Globus pallidus (tissue), 1 donor: ENCODE measurements at regions not wholly inside any gene's neighbourhood (a gene's known extent, or its start where the extent isn't known, plus 50 kb on each side); places are given as distances from the start of the nearest gene placed in this dataset.

ENCODE experiments used
- DNase-seq: peaks from one replicate; pipeline ENCODE4 v3.0.0-alpha.2; 2015; ENCODE audit warnings: low spot score

DNA sequence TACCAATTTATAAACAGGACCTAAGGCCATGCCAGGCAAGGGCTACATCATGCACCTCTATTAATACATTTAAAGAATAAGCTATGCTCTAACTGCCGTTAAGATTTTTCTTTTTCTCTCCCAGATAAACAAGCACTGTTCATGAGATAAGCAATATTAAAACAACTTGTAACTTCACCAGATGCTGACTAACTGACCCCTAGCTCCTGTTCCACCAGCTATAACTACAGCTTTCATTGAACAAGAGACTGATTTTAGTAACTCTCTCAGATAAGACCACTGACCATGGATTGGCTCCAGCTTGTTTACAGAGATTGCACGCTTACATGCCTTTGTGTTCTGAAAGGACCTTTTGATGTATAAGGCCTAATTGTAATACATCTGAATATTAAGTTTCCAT lies 540.7 kb upstream of the NECTIN3 start:
- no peak for DNase-seq

DNA sequence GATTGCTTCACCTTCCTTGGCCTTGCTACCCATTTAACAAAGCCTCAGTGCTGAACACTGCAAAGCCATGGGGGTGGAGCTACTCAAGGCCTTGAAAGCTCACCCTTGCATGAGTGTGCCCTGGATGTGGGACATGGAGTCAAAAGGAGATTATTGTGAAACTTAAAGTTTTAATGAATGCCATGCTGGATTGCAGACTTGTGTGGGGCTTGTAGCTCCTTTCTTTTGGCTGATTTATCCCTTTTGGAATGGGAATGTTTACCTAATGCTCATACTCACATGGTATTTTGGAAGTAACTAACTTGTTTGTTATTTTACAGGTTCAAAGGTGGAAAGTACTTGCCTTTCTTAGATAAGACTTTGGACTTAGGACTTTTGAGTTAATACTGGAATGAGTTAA lies 538.5 kb upstream of the NECTIN3 start:
- DNase-seq: no peak

DNA sequence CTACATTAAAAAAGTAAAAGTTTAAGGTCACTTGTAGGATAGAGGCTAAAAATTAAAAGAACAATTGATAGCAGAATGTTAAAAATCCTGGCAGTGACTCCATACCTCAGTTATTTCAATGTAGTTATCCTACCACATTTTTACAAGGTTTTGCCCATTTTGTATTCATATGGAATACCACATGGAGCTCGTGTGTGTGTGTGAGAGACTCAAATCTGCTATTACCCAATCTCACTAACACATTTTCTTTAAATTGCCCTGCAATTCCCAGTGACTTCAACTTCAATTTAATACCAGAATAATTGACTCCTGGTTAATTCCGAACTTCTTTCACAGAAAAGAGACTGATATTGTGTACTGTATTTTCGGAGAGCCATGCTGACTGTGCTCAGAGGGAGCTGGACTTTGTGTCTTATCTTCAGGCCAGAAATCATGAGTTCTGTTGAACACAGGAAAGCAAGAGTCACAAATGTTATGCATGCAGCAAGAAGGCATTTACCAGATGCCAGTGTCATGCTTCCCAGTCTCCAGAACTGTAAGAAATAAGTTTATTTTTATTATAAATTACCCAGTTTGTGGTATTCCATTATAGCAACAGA lies 529.0 kb upstream of the NECTIN3 start:
- DNase-seq: no peak

DNA sequence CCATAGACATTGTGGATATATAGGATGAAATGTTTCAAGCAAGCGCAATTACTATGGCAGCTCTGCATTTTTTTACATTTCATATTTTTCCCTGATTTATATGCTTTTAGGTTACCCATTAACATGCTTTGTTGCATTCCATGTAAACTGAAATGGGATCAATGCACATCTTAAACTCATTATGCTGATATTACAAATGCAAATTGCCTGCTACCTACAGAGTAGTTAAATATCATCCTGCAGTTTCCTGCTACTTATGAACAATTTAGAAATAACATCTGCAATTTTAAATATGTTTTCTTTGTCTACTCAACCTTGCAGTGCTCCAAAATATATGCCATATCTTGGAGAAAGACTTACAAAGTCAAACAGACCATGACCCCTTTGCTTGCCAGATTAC lies 526.9 kb upstream of the NECTIN3 start:
- no peak for DNase-seq

DNA sequence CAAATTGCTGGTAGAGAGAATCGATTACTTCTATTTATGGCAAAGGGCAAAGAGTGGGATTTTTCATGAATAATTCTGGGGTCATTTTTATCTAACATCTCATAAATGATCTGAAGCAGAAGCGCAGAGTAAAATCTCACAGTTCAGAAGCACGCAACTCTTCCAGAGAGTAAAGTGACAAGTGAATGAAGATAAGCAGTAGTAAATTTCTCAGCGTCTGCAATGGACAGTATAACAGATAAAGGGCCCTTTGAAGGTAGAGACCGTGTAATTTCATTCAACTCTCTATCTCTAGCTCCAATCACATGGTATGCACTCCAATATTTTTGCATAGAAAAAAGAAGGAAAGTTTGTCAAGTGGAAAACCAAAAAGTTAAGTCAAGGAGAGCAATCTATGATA lies 521.1 kb upstream of the NECTIN3 start:
- DNase-seq: no peak

DNA sequence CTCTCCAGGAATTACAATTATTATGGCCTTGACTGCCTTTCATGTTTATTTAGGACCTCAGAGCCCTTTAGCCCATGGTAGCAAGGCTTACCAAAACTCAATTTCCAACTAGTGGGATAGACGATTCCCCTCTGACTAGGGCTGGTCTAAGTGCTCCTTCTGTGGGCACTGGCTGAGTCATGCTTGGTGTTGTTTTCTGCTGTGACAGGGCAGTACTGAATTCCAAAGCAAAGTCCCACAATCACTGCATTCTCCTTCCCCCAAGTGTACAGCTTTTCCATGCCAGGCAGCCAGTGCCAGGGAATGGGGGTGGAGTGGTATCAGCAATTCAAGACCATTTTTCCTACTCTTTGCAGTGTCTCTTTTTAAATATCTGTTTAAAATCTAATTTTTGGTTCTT lies 509.0 kb upstream of the NECTIN3 start:
- DNase-seq: no peak

DNA sequence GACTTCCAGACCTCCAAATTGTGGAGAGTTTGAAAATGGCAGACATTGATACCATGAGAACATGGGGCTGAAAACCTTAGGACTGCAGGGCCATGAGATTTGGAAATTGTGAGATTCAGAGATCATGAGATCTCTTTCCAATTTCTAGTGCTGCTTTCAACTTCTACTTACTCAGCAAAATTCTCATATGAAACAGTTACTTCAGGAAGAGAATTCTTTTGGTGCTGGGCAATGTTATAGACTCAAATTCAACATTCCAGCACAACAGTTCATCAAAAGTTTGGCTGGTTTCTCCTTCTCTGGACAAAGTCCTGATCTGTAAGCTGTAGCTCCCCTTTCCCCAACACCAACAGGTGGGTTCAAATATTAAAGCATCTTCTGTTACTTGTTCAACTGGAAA lies 506.9 kb upstream of the NECTIN3 start:
- no peak for DNase-seq

DNA sequence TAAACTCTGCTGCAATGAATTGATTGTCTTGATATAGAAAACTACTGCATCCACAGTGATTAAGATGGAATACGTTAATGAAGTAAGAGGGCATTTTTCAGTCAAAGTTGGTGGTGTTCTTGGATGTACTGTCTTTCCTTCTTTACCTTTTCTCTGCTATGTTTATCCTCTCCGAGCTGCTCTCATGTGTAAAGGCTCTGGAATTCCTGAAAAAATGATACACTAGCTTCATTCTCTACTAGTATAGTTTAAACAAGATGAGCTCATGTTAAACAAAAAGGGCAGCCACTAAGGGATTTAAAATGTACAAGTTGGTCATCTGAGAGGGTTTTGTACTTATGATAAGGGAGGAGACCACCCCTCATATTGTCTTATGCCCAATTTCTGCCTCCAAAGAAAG lies 504.6 kb upstream of the NECTIN3 start:
- no peak for DNase-seq

DNA sequence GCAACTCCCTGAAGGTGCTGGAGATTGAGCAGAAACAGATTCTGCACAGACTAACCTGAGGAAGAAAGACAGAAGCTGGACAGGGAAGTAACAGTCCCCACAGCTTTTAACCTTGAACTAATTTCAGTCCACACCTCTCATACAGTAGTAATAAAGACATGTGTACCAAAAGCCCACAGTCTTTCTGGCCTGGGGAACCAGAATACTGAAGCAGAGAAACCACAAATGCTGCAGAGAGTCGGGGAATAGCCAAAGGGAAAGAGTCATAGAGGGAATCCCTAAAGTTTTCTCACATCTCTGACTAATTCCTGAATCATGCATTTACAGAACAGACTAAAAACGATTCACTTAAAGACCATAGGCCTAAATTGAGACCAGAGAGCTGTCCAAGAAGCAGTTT lies 503.4 kb upstream of the NECTIN3 start:
- DNase-seq: no peak

DNA sequence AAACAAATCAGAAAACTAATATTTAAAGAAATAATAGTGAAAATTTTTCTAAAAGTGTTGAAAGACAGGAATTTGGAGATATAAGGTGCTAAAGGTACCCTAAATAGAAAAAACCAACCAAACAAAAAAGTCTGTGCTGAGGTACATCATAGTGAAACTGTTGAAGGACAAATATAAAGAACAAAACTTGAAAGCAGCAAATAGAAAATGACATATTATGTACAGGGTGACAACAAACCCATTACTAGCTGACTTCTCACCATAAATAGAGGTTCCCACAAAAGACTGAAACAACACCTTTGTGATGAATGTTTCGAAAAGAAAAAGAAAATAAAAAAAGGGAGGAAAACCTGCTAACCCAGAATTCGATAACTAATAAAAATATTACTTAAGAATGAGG lies 502.5 kb upstream of the NECTIN3 start:
- DNase-seq: no peak

DNA sequence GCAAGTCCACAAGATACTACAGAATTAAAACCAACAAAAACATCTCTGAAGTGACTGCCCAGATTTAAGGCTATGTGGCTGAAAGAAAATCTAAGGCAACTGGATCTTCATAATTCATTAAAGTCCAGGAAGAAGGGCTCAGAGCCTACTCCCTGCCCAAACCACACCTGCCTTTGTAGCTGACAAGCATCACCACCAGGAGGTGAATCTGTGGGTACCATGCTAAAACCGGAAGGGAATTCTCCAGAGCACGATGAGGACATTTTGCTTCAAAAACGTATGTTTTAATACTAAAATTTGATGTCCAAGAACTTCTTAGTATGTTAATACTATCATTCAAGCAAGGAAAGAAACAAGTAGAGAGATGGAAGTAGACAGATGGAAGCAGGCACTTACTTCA lies 495.9 kb upstream of the NECTIN3 start:
- no peak for DNase-seq

DNA sequence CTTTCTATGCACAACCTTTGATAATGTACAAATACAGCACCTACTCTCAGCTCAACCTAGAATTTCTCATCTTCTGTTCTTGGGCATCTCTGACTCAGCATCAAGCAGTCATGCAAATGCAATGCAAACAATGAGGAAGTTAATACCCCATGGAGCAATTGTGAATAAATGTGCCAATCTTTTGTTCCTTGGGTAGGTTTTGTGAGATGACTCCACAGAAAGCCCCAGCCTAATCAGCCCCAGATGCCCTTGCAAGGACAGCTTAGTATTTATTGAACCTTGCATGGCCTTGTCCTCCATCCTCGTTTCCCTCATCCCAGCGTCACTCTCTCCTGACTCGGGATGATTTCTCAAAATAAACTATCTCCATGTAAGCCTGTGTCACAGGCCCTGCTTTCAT lies 494.7 kb upstream of the NECTIN3 start:
- no peak for DNase-seq

DNA sequence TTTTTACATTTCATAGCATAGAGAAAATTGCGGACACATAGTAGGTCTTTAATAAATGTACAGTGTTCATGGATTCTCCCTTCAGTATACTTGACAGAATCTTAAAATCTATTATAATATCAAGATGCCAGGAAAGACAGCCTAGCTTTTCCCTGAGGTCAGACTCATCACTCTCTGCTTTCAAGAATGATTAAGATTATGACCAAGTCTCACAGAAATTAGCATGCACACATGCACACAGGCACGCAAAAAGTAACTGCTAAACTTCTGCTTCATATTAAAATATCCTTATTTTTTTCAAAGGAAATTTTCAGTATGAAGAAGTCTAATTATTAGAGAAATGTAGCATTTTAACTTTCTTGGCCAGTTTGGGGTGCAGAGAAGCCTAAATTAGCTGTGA lies 493.8 kb upstream of the NECTIN3 start:
- no peak for DNase-seq

DNA sequence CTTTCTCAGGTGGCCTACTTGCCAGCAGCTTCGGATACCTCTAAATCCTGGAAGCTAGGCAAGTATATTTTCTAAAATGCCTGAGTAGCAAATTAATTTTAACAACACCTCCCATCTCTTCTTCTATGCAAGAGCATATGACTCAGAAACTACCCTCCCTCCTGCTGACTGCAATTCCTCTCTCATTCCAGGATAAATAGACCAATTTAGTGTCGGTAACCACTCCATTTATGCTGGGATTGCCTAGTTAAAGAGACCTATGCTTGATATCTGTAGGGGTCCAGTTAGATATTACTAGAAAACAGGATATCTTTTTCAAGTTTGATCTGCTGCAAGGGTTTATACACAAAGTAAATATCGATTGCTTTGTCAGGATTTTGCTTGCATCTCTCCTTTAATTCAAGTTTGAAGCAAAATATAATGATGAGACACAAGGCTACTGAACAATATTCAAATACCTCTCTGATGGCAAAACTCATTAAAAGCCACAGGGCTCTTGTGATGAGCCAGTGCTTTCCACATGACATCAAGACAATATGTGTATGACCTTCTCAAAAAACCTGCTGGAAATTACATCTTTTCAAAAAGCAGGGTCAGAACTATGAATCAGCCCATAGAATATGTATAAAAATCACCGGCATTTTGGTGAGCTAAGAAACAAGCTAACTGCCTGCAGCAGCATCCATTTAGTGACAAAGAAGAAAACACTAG lies 491.6 kb upstream of the NECTIN3 start:
- no peak for DNase-seq

DNA sequence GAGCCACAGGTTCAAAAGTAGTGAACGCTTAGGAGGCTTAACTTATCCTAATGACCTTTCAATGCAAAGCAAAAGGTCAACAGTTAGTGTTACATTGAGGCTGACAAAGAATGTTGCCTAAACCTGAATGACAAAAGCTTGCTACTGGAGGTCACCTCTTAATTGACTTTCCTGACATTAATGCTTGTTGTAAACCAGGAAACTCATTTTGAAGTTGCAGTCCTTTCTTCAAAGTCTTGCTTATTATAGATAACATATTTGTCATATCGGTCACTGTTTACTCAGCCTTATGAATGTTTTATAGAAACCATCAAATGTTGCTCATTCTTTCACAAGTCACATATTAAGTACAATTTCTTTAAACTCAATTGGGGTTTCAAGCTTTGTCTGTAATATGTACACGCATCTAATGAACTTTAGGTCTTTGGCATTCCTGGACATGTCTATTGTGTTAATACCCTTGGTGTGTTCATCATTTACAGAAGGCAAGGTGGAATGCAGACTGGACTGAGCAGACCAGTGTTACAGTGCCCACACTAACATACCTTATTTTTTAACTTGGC lies 488.2 kb upstream of the NECTIN3 start:
- DNase-seq: no peak

DNA sequence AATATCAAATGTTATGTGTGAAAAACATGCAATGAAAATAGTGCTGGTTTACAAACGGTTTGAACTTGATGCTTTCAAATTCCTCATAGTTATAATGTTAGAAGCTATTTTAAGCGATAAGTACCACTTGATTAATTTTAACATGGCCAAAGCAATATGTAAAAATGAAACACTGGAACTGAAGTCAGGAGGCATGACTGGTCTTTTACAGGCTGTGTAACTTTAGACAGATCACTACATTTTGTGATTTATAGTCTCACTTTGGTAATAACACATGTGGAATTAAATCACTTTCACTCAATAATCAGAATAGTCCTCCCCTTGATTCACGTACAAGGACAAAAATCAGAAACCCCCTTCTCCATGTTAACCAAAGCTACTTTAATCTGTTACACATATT lies 482.7 kb upstream of the NECTIN3 start:
- DNase-seq: no peak

DNA sequence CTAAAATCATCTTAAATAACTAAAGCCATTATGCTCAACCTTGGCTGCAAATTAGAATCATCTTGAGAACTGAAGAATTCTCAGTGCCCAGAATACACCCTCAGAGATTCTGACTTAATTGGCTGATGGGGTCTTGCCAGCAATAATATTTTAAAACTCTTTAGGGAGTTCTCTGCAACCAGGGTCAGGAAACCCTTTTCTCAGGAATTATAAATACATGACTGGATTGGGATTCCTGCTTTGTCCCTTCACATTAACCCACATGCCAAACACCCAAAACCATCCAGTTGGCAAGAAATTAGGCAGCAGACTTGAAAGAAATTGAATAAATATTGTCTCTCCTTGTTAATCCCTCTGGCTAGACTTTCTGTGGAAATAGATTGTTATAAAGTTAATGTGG lies 482.3 kb upstream of the NECTIN3 start:
- no peak for DNase-seq

DNA sequence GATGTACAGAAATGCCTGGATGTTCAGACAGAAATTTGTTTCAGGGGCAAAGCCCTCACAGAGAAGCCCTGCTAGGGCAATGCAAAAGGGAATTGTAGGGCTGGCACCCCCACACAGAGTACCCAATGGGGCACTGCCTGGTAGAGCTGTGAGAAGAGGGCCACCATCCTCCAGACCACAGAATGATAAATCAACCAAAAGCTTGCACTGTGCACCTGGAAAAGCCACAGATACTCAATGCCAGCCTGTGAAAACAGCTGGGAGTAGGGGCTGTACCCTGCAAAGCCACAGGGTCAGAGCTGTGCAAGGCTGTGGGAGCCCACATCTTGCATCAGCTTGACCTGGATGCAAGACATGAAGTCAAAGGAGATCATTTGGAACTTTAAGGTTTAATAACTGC lies 477.9 kb upstream of the NECTIN3 start:
- no peak for DNase-seq

DNA sequence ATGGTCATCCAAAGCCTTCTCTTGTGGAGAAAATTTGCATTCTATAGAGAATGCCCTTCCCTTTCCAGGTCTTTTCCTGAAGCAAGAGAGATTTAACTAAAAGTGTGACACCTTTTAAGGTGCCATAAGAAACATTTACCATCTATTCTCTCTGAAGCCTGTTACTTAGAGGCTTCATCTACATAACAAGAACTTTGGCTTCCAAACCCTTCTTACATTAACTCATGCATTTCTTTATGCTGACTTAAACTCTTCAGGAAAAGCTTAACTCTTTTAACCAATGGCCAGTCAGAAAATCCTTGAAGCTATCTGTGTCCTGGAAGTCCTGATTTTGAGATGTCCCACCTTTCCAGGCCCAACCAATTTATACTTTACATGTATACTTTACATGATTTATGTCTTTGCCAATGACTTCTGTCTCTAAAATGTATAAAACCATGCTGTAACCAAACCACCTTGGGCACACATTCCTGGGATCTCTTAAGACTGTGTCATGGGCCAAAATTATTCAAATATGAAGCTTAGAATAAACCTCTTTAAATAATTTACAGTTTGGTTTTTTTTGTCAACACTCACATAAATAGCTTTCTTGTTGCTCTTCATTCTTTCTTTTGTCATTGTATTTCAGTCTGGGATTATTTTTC lies 472.6 kb upstream of the NECTIN3 start:
- DNase-seq: no peak

DNA sequence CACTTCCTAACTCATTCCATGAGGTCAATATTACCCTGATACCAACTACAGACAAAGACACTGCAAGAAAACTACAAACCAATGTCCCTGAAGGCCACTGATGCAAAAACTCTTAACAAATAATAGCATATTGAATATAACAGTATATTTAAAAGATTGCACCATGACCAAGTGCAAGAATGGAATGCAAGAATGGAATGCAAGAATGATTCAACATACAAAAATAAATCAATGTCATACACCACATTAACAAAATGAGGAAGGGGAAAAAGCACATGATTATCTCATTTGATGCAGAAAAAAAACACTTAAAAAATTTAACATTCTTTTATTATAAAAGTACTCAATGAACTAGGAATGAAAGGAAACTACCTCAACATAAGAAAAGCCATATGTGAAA lies 463.1 kb upstream of the NECTIN3 start:
- DNase-seq: no peak

DNA sequence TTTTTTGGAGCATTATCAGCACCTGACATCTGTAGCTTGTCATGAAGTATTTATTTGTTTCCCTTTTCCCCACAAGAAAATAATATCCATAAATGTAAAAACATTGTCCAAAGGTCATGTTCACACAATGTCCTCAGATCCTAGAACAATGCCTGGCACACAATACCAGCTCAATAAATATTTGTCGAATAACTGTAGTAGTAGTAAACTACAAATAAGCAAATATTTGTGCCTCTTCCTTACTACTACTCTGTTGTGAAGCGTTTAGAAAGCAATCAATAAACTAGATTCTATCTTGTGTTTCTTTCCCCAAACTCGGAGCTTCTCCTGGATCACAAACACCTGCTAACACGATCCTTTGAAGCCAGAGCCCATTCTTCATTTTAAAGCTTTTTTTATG lies 459.6 kb upstream of the NECTIN3 start:
- no peak for DNase-seq

DNA sequence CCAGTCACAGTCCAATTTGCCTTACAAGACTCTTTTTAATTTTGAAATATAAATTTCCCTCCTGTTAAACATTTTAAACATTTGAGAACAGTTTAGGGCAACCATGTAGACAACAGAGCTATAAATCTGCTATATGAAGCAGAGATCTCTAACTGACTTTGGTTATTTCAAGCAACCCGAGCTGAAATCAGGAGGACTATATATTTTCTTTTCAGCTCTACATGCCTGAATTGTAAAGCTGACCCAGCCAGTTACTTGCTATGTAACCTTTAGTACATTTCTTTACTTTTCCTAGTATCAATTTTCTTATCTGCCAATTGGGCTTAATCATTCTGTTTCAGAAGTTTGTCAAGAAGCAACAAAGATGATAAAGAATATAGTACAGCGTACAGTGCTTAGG lies 457.4 kb upstream of the NECTIN3 start:
- no peak for DNase-seq

DNA sequence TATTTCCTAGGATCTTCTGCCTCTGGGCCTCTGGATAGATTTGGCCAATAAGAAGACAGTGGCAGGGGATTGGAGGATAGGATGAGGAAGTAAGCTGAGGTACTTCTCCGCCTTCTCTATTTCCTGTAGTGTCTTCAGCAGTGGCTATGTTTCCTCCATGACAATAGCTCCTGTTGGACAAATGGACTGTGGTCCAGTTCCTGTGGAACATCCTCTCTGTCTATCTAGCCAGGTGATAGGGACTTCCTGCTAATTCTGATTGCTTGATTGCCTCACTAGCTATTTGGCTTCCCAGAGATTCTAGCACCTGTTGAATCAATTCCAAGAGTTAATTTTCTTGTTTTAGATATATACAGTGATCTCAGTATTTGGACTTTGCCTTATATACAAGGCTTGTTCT lies 456.2 kb upstream of the NECTIN3 start:
- DNase-seq: no peak
